Testis (tissue), 2 donors: ENCODE measurements at regions not wholly inside any gene's neighbourhood (a gene's known extent, or its start where the extent isn't known, plus 50 kb on each side); places are given as distances from the start of the nearest gene placed in this dataset.

ENCODE experiments used
- DNase-seq: peaks from one replicate; pipeline ENCODE4 v3.0.0-alpha.2; 2019
- H3K27ac ChIP-seq, 2 donors: fragments of 200-600 bp; sonication (generic); one replicate each; pipeline ENCODE4 v1.5.1; 2019
- H3K27me3 ChIP-seq: fragments of 200-600 bp; sonication (generic); one replicate; pipeline ENCODE4 v1.5.1; 2019
- H3K36me3 ChIP-seq: fragments of 200-600 bp; sonication (generic); one replicate; pipeline ENCODE4 v1.5.1; 2017; ENCODE audit warnings: low read depth; ENCODE audit errors: missing control alignments
- H3K4me1 ChIP-seq: fragments of 200-600 bp; sonication (generic); one replicate; pipeline ENCODE4 v1.5.1; 2019
- H3K4me3 ChIP-seq, 2 donors: fragments of 200-600 bp; sonication (generic); one replicate each; pipeline ENCODE4 v1.5.1; 2017 to 2019
- H3K9me3 ChIP-seq: fragments of 200-600 bp; sonication (generic); one replicate; pipeline ENCODE4 v1.5.1; 2017
- CTCF ChIP-seq, 3 experiments: fragments of 450-650 bp in 2 of 3; fragments of 200-600 bp in 1 of 3; sonication (generic) in 1 of 3; IDR thresholded peaks; one replicate each; pipeline ENCODE4 v1.5.1; 2016 to 2019; ENCODE audit warnings: antibody characterized with exemption in 3 of 3, mild to moderate bottlenecking in 2 of 3, moderate library complexity in 1 of 3
- POLR2A ChIP-seq: fragments of 450-650 bp; IDR thresholded peaks from one replicate; pipeline ENCODE4 v1.6.1; 2017; ENCODE audit warnings: antibody characterized with exemption, mild to moderate bottlenecking, moderate library complexity
- WGBS, 2 donors: methylation state at CpG; one replicate each; pipeline ENCODE4 v1.1.5; 2018; 5-methylcytosine and 5-hydroxymethylcytosine counted together
- intact Hi-C: fragments of 100-400 bp; cut with DNase I; formaldehyde crosslinking; loops from one replicate; pipeline ENCODE4 v1.15.1; 2023; ENCODE audit warnings: low total_unique reads

GRCh38 chr10:85318809-85319807 lies 990.7 kb downstream of the CCSER2 start:
- TF ChIP-seq POLR2A (no peak), CTCF (IDR thresholded peaks at IDR 0.05) (no peak)
- no peaks in the 10 kb centered on the region for H3K9me3 ChIP-seq
- no peak overlapping the region for H3K27ac ChIP-seq
- intact Hi-C loops: no loop called here
- no peak for DNase-seq
- 56 to 59% methylated on average over 9 of the region's 9 CpGs for WGBS, 2 donors
- no peaks in the 10 kb centered on the region for H3K27me3 ChIP-seq
- H3K4me3 ChIP-seq: no peak overlapping the region
- no peaks in the 10 kb centered on the region for H3K4me1 ChIP-seq
- H3K36me3 ChIP-seq: no peaks in the 10 kb centered on the region

GRCh38 chr10:85319826-85320225 lies 991.4 kb downstream of the CCSER2 start:
- TF ChIP-seq CTCF (IDR thresholded peaks at IDR 0.05): no peak
- TF ChIP-seq POLR2A: no peak
- Histone ChIP-seq H3K9me3 (no peaks in the 10 kb centered on the region), H3K4me3 (no peak overlapping the region), H3K27ac (no peak overlapping the region), H3K27me3 (no peaks in the 10 kb centered on the region), H3K36me3 (no peaks in the 10 kb centered on the region), H3K4me1 (no peaks in the 10 kb centered on the region)
- intact Hi-C loops: no loop called here
- 52 to 80% methylated on average over 2 to 3 of the region's 3 CpGs for WGBS, 2 donors
- no peak for DNase-seq

- intact Hi-C loops: no loop called here
- Histone ChIP-seq H3K4me3 (no peak overlapping the region), H3K27ac (no peak overlapping the region), H3K4me1 (no peaks in the 10 kb centered on the region), H3K36me3 (no peaks in the 10 kb centered on the region), H3K27me3 (no peaks in the 10 kb centered on the region), H3K9me3 (no peaks in the 10 kb centered on the region)
- no peak for TF ChIP-seq POLR2A
- no peak for TF ChIP-seq CTCF (IDR thresholded peaks at IDR 0.05)
- 88 to 100% methylated on average over 3 of the region's 3 CpGs for WGBS, 2 donors
- no peak for DNase-seq
These were observed 1005.2 kb downstream of the CCSER2 start for GRCh38 chr10:85333594-85333993.

- H3K27me3 ChIP-seq: no peaks in the 10 kb centered on the region
- no peaks in the 10 kb centered on the region for H3K4me1 ChIP-seq
- no peaks in the 10 kb centered on the region for H3K36me3 ChIP-seq
- no peak for DNase-seq
- WGBS, 2 donors: 33 to 60% methylated on average over 1 of the region's 1 CpG
- no peaks in the 10 kb centered on the region for H3K9me3 ChIP-seq
- intact Hi-C loops: no loop called here
- H3K27ac ChIP-seq: no peak overlapping the region
- H3K4me3 ChIP-seq: no peak overlapping the region
- no peak for TF ChIP-seq POLR2A
- no peak for TF ChIP-seq CTCF (IDR thresholded peaks at IDR 0.05)
These were observed 1004.2 kb downstream of the GRID1 start for GRCh38 chr10:85362401-85362800.
